ENCODE measurements at regions not wholly inside any gene's neighbourhood (a gene's known extent, or its start where the extent isn't known, plus 50 kb on each side); places are given as distances from the start of the nearest gene placed in this dataset.

DNA sequence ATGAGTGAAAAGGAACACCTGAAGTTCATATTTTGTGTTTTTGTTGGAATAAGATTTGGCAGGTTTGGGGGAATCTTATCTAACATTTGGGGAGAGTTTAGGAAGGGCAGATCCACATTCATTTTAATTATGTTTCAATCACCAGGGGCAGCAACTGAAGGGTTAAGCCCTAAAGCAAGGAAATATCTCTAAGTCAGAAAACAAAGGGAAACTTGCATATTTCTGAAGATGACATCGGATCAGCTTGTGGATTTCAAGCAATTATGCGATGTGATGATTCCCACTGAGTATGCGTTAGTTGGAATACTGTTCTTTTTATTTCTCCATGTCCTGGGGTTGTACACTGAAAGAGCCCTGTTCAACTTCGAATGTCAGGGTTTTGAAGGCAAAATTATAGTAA lies 59.8 kb upstream of the NFIB start:
- POLR2A ChIA-PET = no interaction called here
- no peak for DNase-seq (ENCODE audit: extremely low spot score)
- CTCF ChIA-PET = no interaction called here
- TF ChIP-seq FOXM1 (IDR thresholded peaks at IDR 0.05; ENCODE audit: borderline replicate concordance) (no peak), SUZ12 (IDR thresholded peaks at IDR 0.05) (no peak), FOXA1 (IDR thresholded peaks at IDR 0.05) (no peak), BHLHE40 (IDR thresholded peaks at IDR 0.05; ENCODE audit: borderline replicate concordance) (no peak), SP1 (IDR thresholded peaks at IDR 0.05) (no peak), TARDBP (IDR thresholded peaks at IDR 0.05) (no peak), PKNOX1 (IDR thresholded peaks at IDR 0.05) (no peak), ARNT (IDR thresholded peaks at IDR 0.05) (no peak), LEF1 (IDR thresholded peaks at IDR 0.05; ENCODE audit: borderline replicate concordance) (no peak), ZNF384 (IDR thresholded peaks at IDR 0.05) (no peak), ELF4 (IDR thresholded peaks at IDR 0.05) (no peak), FOXK2 (IDR thresholded peaks at IDR 0.05) (no peak), NFRKB (IDR thresholded peaks at IDR 0.05) (no peak)

DNA sequence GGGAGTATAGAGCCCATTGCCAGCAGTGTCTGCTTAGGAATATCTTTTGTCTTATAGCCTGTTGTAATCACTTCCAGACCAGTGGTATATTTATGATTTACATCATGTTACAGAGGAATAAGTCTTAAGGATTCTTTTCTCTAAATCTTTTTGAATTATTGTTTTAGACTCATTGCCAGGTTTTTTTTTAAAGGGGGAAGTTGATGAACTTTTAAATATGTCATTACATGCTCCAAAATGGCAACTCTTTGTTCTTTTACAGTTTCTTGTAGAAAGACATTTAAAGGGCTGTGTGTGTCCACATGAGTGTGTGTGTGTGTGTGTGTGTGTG lies 59.4 kb upstream of the NFIB start:
- no peak for DNase-seq (ENCODE audit: extremely low spot score)
- TF ChIP-seq ELF4 (IDR thresholded peaks at IDR 0.05) (no peak), HDGF (IDR thresholded peaks at IDR 0.05; ENCODE audit: borderline replicate concordance) (no peak), BHLHE40 (IDR thresholded peaks at IDR 0.05; ENCODE audit: borderline replicate concordance) (no peak), SP1 (IDR thresholded peaks at IDR 0.05) (no peak), L3MBTL2 (conservative IDR thresholded peaks at IDR 0.05) (no peak), CTBP1 (IDR thresholded peaks at IDR 0.05; ENCODE audit: borderline replicate concordance) (no peak), PKNOX1 (IDR thresholded peaks at IDR 0.05) (no peak)
- ChIA-PET POLR2A (no interaction called here), CTCF (no interaction called here)

GRCh38 chr9:14372437-14373335 lies 58.7 kb upstream of the NFIB start:
- POLR2A ChIA-PET = no interaction called here
- TF ChIP-seq LEF1 (IDR thresholded peaks at IDR 0.05; ENCODE audit: borderline replicate concordance) = no peak
- TF ChIP-seq CTBP1 (IDR thresholded peaks at IDR 0.05; ENCODE audit: borderline replicate concordance) = no peak
- TF ChIP-seq PKNOX1 (IDR thresholded peaks at IDR 0.05) = no peak
- TF ChIP-seq FOXA1 (IDR thresholded peaks at IDR 0.05) = no peak
- no peak for TF ChIP-seq BHLHE40 (IDR thresholded peaks at IDR 0.05; ENCODE audit: borderline replicate concordance)
- TF ChIP-seq ZNF384 (IDR thresholded peaks at IDR 0.05) = no peak
- no peak for TF ChIP-seq L3MBTL2 (conservative IDR thresholded peaks at IDR 0.05)
- TF ChIP-seq ELF4 (IDR thresholded peaks at IDR 0.05) = no peak
- no peak for TF ChIP-seq SUZ12 (IDR thresholded peaks at IDR 0.05)
- no peak for TF ChIP-seq TARDBP (IDR thresholded peaks at IDR 0.05)
- no peak for TF ChIP-seq NFRKB (IDR thresholded peaks at IDR 0.05)
- no peak for TF ChIP-seq FOXK2 (IDR thresholded peaks at IDR 0.05)
- no peak for TF ChIP-seq ARNT (IDR thresholded peaks at IDR 0.05)
- no peak for TF ChIP-seq HDGF (IDR thresholded peaks at IDR 0.05; ENCODE audit: borderline replicate concordance)
- no peak for TF ChIP-seq SP1 (IDR thresholded peaks at IDR 0.05)
- CTCF ChIA-PET = no interaction called here
- no peak for DNase-seq (ENCODE audit: extremely low spot score)

DNA sequence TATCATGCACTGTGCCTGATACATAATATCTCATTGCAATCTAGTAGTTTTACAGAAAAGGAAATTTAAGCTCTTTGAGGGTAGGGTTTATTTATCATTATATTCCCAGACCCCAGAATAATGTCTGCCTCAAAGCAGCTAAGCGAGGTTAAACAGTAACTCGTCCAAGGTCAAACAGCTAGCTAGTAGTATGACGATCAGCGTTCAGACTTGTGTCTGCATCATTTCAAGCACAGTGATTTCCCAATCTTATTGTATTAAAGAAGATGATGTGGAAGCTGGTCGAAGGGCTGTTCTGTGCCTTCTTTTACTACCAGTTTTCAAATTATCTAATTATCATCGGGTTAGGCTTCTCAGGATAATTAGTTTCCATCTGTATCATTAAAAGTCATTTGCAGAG lies 55.1 kb upstream of the NFIB start:
- ChIA-PET CTCF (no interaction called here), POLR2A (no interaction called here)
- no peak for DNase-seq (ENCODE audit: extremely low spot score)
- TF ChIP-seq HDGF (IDR thresholded peaks at IDR 0.05; ENCODE audit: borderline replicate concordance) = no peak
- no peak for TF ChIP-seq FOXK2 (IDR thresholded peaks at IDR 0.05)
- TF ChIP-seq CTBP1 (IDR thresholded peaks at IDR 0.05; ENCODE audit: borderline replicate concordance) = no peak
- no peak for TF ChIP-seq LEF1 (IDR thresholded peaks at IDR 0.05; ENCODE audit: borderline replicate concordance)

DNA sequence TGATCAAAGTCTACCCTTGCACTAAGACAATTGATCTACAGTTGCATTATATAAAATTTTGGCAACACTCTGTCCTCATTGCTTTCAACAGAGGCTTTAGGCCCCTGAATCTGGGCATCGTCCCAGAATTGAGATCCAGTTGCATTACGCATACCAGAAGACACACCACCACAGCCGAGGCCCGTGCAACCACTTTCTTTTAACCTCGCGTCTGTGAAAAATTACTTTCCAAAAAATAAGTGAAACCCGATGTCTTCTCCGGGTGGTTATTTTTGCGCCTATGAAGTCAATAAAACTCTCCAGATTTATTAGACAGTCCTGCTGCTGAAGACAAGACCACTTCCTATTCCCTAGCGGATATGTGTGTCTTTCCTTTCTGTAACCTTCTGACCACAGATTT lies 52.1 kb upstream of the NFIB start:
- no peak for TF ChIP-seq FOXA1 (IDR thresholded peaks at IDR 0.05)
- no peak for TF ChIP-seq CTBP1 (IDR thresholded peaks at IDR 0.05; ENCODE audit: borderline replicate concordance)
- no peak for TF ChIP-seq ARNT (IDR thresholded peaks at IDR 0.05)
- no peak for TF ChIP-seq ELF4 (IDR thresholded peaks at IDR 0.05)
- TF ChIP-seq FOXK2 (IDR thresholded peaks at IDR 0.05) = no peak
- no peak for TF ChIP-seq SP1 (IDR thresholded peaks at IDR 0.05)
- TF ChIP-seq ZNF384 (IDR thresholded peaks at IDR 0.05) = no peak
- no peak for TF ChIP-seq TARDBP (IDR thresholded peaks at IDR 0.05)
- no peak for TF ChIP-seq NFRKB (IDR thresholded peaks at IDR 0.05)
- TF ChIP-seq L3MBTL2 (conservative IDR thresholded peaks at IDR 0.05) = no peak
- no peak for TF ChIP-seq FOXM1 (IDR thresholded peaks at IDR 0.05; ENCODE audit: borderline replicate concordance)
- no peak for TF ChIP-seq PKNOX1 (IDR thresholded peaks at IDR 0.05)
- TF ChIP-seq BHLHE40 (IDR thresholded peaks at IDR 0.05; ENCODE audit: borderline replicate concordance) = no peak
- no peak for TF ChIP-seq HDGF (IDR thresholded peaks at IDR 0.05; ENCODE audit: borderline replicate concordance)
- TF ChIP-seq LEF1 (IDR thresholded peaks at IDR 0.05; ENCODE audit: borderline replicate concordance) = no peak
- no peak for TF ChIP-seq SUZ12 (IDR thresholded peaks at IDR 0.05)
- DNase-seq (ENCODE audit: extremely low spot score) = no peak
- CTCF ChIA-PET = no interaction called here
- POLR2A ChIA-PET = no interaction called here

Data from HEK293T (cell line).